ENCODE measurements at regions not wholly inside any gene's neighbourhood (a gene's known extent, or its start where the extent isn't known, plus 50 kb on each side); places are given as distances from the start of the nearest gene placed in this dataset.

- H3K9me2 ChIP-seq (replicated peaks; ENCODE audit: control insufficient read depth, low read length), result no peaks in the 10 kb centered on the region
- no peak overlapping the region for H3K4me2 ChIP-seq (ENCODE audit: low read length)
- H3K27me3 ChIP-seq (ENCODE audit: control insufficient read depth, low read length), result peaks cover 6% of the 10 kb centered on the region; the same call in 1 of the 2 replicates
- H3K27ac ChIP-seq (ENCODE audit: low read depth, low read length), result no peak overlapping the region
- H3K9me3 ChIP-seq (ENCODE audit: control insufficient read depth, insufficient read depth, low read length), result no peaks in the 10 kb centered on the region
- TF ChIP-seq CTCF (IDR thresholded peaks at IDR 0.05; ENCODE audit: low read depth, low read length, poor library complexity, severe bottlenecking), result no peak
- TF ChIP-seq EZH2phosphoT487 (IDR thresholded peaks at IDR 0.05; ENCODE audit: borderline replicate concordance, low read length), result no peak
- no peaks in the 10 kb centered on the region for H4K20me1 ChIP-seq (ENCODE audit: control insufficient read depth, insufficient read depth, low read depth, low read length)
- no peaks in the 10 kb centered on the region for H3F3A ChIP-seq (ENCODE audit: control insufficient read depth, insufficient read depth)
- no peaks in the 10 kb centered on the region for H3K36me3 ChIP-seq (ENCODE audit: control insufficient read depth, low read length)
- H3K4me1 ChIP-seq (ENCODE audit: control insufficient read depth, low read length), result peaks cover 9% of the 10 kb centered on the region
- no peak overlapping the region for H3K4me3 ChIP-seq (ENCODE audit: low read length)
- no peaks in the 10 kb centered on the region for H3K79me2 ChIP-seq (ENCODE audit: control insufficient read depth, low read length)
Observed at GRCh38 chr13:99131410-99131809, 69.2 kb upstream of the UBAC2 start.

GRCh38 chr13:99132295-99132835, 68.3 kb upstream of the UBAC2 start:
- H3K9me2 ChIP-seq (replicated peaks; ENCODE audit: control insufficient read depth, low read length), result no peaks in the 10 kb centered on the region
- H3K27ac ChIP-seq (ENCODE audit: low read depth, low read length), result no peak overlapping the region
- peaks cover 9% of the 10 kb centered on the region for H3K4me1 ChIP-seq (ENCODE audit: control insufficient read depth, low read length)
- no peaks in the 10 kb centered on the region for H3K36me3 ChIP-seq (ENCODE audit: control insufficient read depth, low read length)
- no peaks in the 10 kb centered on the region for H3K79me2 ChIP-seq (ENCODE audit: control insufficient read depth, low read length)
- TF ChIP-seq EZH2phosphoT487 (IDR thresholded peaks at IDR 0.05; ENCODE audit: borderline replicate concordance, low read length), result no peak
- no peak for TF ChIP-seq CTCF (IDR thresholded peaks at IDR 0.05; ENCODE audit: low read depth, low read length, poor library complexity, severe bottlenecking)
- peaks cover 6% of the 10 kb centered on the region; the same call in 1 of the 2 replicates for H3K27me3 ChIP-seq (ENCODE audit: control insufficient read depth, low read length)
- H4K20me1 ChIP-seq (ENCODE audit: control insufficient read depth, insufficient read depth, low read depth, low read length), result no peaks in the 10 kb centered on the region
- H3F3A ChIP-seq (ENCODE audit: control insufficient read depth, insufficient read depth), result no peaks in the 10 kb centered on the region
- H3K4me2 ChIP-seq (ENCODE audit: low read length), result no peak overlapping the region
- H3K9me3 ChIP-seq (ENCODE audit: control insufficient read depth, insufficient read depth, low read length), result no peaks in the 10 kb centered on the region
- no peak overlapping the region for H3K4me3 ChIP-seq (ENCODE audit: low read length)

GRCh38 chr13:99133230-99133629, 67.4 kb upstream of the UBAC2 start:
- Histone ChIP-seq H4K20me1 (ENCODE audit: control insufficient read depth, insufficient read depth, low read depth, low read length) (no peaks in the 10 kb centered on the region), H3K27ac (ENCODE audit: low read depth, low read length) (no peak overlapping the region), H3K4me3 (ENCODE audit: low read length) (no peak overlapping the region), H3K4me2 (ENCODE audit: low read length) (no peak overlapping the region), H3F3A (ENCODE audit: control insufficient read depth, insufficient read depth) (no peaks in the 10 kb centered on the region), H3K79me2 (ENCODE audit: control insufficient read depth, low read length) (no peaks in the 10 kb centered on the region), H3K27me3 (ENCODE audit: control insufficient read depth, low read length) (peaks cover 6% of the 10 kb centered on the region; the same call in 1 of the 2 replicates), H3K9me2 (replicated peaks; ENCODE audit: control insufficient read depth, low read length) (no peaks in the 10 kb centered on the region), H3K9me3 (ENCODE audit: control insufficient read depth, insufficient read depth, low read length) (no peaks in the 10 kb centered on the region), H3K4me1 (ENCODE audit: control insufficient read depth, low read length) (peaks cover 9% of the 10 kb centered on the region), H3K36me3 (ENCODE audit: control insufficient read depth, low read length) (no peaks in the 10 kb centered on the region)
- no peak for TF ChIP-seq CTCF (IDR thresholded peaks at IDR 0.05; ENCODE audit: low read depth, low read length, poor library complexity, severe bottlenecking)
- no peak for TF ChIP-seq EZH2phosphoT487 (IDR thresholded peaks at IDR 0.05; ENCODE audit: borderline replicate concordance, low read length)
